ENCODE measurements at regions not wholly inside any gene's neighbourhood (a gene's known extent, or its start where the extent isn't known, plus 50 kb on each side); places are given as distances from the start of the nearest gene placed in this dataset.

DNA sequence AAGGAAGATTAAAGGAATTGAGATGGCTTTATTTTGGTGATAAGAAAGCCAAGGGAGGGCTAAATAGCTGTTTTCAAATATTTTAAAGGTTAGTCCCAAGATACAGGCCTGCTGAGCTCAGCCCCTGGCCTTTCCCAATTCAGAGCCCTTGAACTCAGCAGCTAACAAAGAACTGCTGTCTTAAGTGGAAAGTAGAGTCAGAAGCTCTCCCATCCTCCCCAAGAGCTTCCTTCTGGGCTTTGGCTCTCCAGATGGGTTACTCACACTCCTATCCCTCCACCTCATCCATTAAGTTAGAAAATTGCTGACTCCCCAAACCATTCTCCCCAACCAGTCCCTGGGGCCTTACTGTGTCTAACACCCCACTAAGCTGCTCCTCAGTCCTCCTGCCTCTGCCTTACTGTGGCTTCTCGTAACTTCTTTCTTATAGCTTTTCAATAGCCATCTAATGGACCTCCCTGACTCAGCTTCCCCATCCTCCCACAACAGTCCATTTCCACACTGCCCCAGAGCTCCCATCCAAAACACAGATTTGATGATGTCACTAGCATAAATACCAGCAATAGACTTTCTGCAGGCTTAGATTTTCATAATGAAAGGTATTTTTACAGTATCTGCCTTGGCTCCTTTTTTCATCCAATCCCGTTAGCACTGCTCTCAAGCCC lies 239.1 kb downstream of the ENC1 start:
- DNase-seq: no peak
- no peaks in the 10 kb centered on the region for H3K36me3 ChIP-seq
- H3K27ac ChIP-seq: no peak overlapping the region
- WGBS, 3 donors: 76 to 92% (median 92%) methylated on average over 2 of the region's 2 CpGs
- H3K4me3 ChIP-seq: no peak overlapping the region
- no peaks in the 10 kb centered on the region for H3K27me3 ChIP-seq
- peaks cover 2% of the 10 kb centered on the region for H3K4me1 ChIP-seq (ENCODE audit: insufficient read depth)
- H3K9me3 ChIP-seq: no peaks in the 10 kb centered on the region
- TF ChIP-seq POLR2A (IDR thresholded peaks at IDR 0.05) (no peak), EP300 (IDR thresholded peaks at IDR 0.05) (no peak)
- TF ChIP-seq, protein P1, sequence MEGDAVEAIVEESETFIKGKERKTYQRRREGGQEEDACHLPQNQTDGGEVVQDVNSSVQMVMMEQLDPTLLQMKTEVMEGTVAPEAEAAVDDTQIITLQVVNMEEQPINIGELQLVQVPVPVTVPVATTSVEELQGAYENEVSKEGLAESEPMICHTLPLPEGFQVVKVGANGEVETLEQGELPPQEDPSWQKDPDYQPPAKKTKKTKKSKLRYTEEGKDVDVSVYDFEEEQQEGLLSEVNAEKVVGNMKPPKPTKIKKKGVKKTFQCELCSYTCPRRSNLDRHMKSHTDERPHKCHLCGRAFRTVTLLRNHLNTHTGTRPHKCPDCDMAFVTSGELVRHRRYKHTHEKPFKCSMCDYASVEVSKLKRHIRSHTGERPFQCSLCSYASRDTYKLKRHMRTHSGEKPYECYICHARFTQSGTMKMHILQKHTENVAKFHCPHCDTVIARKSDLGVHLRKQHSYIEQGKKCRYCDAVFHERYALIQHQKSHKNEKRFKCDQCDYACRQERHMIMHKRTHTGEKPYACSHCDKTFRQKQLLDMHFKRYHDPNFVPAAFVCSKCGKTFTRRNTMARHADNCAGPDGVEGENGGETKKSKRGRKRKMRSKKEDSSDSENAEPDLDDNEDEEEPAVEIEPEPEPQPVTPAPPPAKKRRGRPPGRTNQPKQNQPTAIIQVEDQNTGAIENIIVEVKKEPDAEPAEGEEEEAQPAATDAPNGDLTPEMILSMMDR (IDR thresholded peaks at IDR 0.05): no peak
- intact Hi-C loops (cut with DNase I): no loop called here

- DNase-seq: peak in 4 of 5 donors; percentile 32 to 57 (median 48)
- intact Hi-C loops (cut with DNase I): no loop called here
- Histone ChIP-seq H3K27ac (no peak overlapping the region), H3K27me3 (no peaks in the 10 kb centered on the region), H3K4me1 (ENCODE audit: insufficient read depth) (peaks cover 2% of the 10 kb centered on the region), H3K4me3 (no peak overlapping the region), H3K36me3 (no peaks in the 10 kb centered on the region), H3K9me3 (no peaks in the 10 kb centered on the region)
- TF ChIP-seq, protein P1 (IDR thresholded peaks at IDR 0.05): no peak
- WGBS, 3 donors: 20 to 57% (median 22%) methylated on average over 2 of the region's 2 CpGs
Observed at GRCh38 chr5:74400067-74400466, 240.5 kb downstream of the ENC1 start.

DNA sequence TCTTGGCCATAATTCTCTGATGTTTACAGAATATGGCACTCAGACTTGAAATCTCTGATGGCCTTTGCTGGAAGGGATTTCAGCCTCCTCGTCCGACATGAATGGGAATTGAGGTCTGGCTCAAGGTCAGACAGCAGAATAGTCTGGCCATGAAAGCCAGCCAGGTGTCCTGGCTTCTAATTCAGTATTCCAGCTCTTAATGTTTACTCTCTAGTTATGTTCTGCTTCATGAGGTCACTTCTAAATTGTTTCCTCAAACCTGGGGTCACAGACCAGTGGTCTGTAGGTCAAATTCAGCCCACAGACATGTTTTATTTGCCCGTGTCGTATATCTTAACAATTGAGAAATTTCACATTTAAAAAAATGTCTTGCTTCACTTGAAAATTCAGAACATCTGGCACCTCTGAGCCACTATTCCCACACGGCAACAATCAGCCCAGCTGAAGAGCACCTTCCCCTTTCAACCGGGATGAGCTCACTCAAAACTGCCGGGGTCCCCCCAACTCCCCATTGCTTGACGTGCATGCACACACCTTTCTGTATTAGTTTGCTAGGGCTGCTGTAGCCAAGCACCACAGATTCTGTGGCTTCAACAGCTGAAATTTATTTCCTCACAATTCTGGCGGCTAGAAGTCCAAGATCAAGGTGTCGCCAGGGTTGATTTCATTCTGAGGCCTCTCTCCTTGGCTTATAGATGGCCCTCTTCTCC lies 243.5 kb downstream of the ENC1 start:
- Histone ChIP-seq H3K27me3 (no peaks in the 10 kb centered on the region), H3K9me3 (no peaks in the 10 kb centered on the region), H3K4me1 (ENCODE audit: insufficient read depth) (peaks cover 2% of the 10 kb centered on the region), H3K36me3 (no peaks in the 10 kb centered on the region), H3K4me3 (no peak overlapping the region), H3K27ac (no peak overlapping the region)
- TF ChIP-seq POLR2A (IDR thresholded peaks at IDR 0.05) (no peak), EP300 (IDR thresholded peaks at IDR 0.05) (no peak)
- TF ChIP-seq, protein P1 (IDR thresholded peaks at IDR 0.05): no peak
- DNase-seq: no peak
- 44 to 51% (median 44%) methylated on average over 10 of the region's 10 CpGs for WGBS, 3 donors
- intact Hi-C loops (cut with DNase I): no loop called here

DNA sequence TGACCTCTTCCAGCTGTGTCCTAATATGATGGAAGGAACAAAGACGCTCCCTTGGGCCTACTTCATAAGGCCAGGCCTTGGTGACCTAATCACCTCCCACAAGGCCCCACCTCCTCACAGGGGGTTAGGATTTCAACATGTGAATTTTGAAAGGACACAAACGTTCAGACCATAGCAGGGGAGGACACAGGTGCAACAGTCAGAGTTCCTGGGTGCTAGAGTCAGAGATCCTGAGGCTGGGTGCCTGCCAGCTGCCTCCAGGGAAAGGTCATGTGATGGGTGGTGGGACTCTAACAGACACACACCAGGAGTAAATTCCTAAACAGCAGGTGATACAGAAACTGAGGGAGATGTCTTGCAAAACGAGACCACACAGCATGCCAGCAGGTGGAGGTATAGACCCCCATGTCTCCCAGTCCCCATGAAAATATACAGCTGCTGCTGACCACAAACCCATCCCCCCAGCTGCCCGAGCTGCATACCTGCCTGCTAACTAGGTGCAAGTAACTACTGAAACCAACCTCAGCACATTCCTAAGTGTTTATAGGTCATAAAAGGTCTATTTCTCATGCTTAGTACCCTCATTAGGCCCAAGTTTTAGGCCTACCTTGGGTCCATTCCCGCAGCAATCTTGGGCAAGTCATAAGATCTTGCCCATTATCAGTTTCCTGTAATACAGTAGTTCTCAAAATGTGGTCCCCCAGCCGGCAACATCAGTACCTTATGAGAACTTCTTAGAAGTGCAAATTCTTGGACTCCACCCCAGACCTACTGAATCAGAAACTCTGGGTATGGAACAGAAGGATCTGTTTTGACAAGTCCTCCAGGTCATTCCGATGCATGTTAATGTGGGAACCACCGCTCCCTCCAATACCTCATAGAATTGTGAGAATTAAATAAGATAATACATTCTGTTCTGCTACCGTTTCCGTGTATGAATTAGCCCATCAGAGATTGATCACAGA lies 245.3 kb downstream of the ENC1 start:
- no peak overlapping the region for H3K4me3 ChIP-seq
- H3K27ac ChIP-seq: no peak overlapping the region
- 93 to 95% (median 94%) methylated on average over 10 of the region's 10 CpGs for WGBS, 3 donors
- H3K4me1 ChIP-seq (ENCODE audit: insufficient read depth): peaks cover 2% of the 10 kb centered on the region
- no peaks in the 10 kb centered on the region for H3K27me3 ChIP-seq
- no peaks in the 10 kb centered on the region for H3K36me3 ChIP-seq
- no peaks in the 10 kb centered on the region for H3K9me3 ChIP-seq
- intact Hi-C loops (cut with DNase I): no loop called here
- DNase-seq: no peak
- TF ChIP-seq, protein P1 (IDR thresholded peaks at IDR 0.05): no peak
- no peak for TF ChIP-seq POLR2A (IDR thresholded peaks at IDR 0.05)
- no peak for TF ChIP-seq EP300 (IDR thresholded peaks at IDR 0.05)

All from ovary (tissue), 7 donors.